Uterus (tissue), 2 donors: ENCODE measurements at regions not wholly inside any gene's neighbourhood (a gene's known extent, or its start where the extent isn't known, plus 50 kb on each side); places are given as distances from the start of the nearest gene placed in this dataset.

Experiments used
- POLR2A ChIP-seq, 2 donors: fragments of 450-650 bp; IDR thresholded peaks; one replicate each; pipeline ENCODE4 v1.6.1; 2016; ENCODE audit warnings: antibody characterized with exemption in 2 of 2, mild to moderate bottlenecking in 1 of 2, moderate library complexity in 1 of 2
- TF ChIP-seq, protein P1 (sequence below), 4 experiments: fragments of 200-600 bp in 2 of 4; fragments of 450-650 bp in 2 of 4; sonication (generic) in 2 of 4; IDR thresholded peaks; one replicate each; pipeline ENCODE4 v1.5.1; 2016 to 2019; ENCODE audit warnings: antibody characterized with exemption in 4 of 4, mild to moderate bottlenecking in 2 of 4, moderate library complexity in 1 of 4

DNA sequence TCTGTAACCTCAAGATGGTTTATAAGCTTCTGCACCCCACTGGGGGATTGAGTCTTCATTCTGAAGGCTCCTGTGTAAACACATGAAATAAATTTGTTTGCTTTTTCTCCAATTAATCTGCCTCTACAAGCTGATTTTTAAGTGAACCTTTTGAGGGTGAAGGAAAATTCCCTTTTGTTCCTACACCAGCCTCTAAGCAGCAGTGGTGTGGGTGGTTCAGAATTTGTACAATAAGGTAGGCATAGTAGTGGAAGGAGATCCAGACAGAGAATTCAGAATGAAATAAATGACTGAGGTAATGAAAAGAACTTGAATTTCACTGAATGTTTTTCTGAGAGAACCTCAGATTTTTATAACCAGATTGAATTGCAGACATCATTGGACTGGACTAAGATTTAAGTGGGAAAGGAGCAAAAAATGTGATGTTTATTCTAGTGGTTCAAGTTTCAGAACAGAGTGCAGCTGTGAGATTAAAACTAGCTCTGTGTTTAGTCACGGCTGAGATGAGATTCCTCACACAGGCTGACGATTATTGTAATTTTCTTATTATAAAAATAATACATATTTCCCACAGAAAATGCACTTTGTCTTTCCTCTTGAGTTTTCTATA is 1162.2 kb downstream of the TYW1 start:
- TF ChIP-seq, protein P1, sequence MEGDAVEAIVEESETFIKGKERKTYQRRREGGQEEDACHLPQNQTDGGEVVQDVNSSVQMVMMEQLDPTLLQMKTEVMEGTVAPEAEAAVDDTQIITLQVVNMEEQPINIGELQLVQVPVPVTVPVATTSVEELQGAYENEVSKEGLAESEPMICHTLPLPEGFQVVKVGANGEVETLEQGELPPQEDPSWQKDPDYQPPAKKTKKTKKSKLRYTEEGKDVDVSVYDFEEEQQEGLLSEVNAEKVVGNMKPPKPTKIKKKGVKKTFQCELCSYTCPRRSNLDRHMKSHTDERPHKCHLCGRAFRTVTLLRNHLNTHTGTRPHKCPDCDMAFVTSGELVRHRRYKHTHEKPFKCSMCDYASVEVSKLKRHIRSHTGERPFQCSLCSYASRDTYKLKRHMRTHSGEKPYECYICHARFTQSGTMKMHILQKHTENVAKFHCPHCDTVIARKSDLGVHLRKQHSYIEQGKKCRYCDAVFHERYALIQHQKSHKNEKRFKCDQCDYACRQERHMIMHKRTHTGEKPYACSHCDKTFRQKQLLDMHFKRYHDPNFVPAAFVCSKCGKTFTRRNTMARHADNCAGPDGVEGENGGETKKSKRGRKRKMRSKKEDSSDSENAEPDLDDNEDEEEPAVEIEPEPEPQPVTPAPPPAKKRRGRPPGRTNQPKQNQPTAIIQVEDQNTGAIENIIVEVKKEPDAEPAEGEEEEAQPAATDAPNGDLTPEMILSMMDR (IDR thresholded peaks at IDR 0.05), result no peak
- TF ChIP-seq POLR2A (IDR thresholded peaks at IDR 0.05), result no peak
